OCI-LY7 (cell line): ENCODE measurements at regions not wholly inside any gene's neighbourhood (a gene's known extent, or its start where the extent isn't known, plus 50 kb on each side); places are given as distances from the start of the nearest gene placed in this dataset.

Experiments used
- BruUV-seq: library from RNA; stranded (reverse); fragments of 400-500 nt; replicated peaks from 2 replicates; lab custom pipeline; 2021; lab: Mats Ljungman, UMichigan
- CTCF ChIA-PET: fragments of 300-600 bp; sonication (Branson Sonifier 250); formaldehyde crosslinking; loops from one replicate; lab custom pipeline; 2022; ENCODE audit warnings: antibody characterized with exemption; ENCODE audit not compliant: unreplicated experiment; lab: Charles Lee
- POLR2A ChIA-PET: fragments of 300-600 bp; sonication (Branson Sonifier 250); formaldehyde crosslinking; loops from one replicate; lab custom pipeline; 2022; ENCODE audit warnings: antibody characterized with exemption; lab: Charles Lee
- DNase-seq: peaks from one replicate; pipeline ENCODE4 v3.0.0-alpha.2; 2015; ENCODE audit warnings: low spot score
- H2AFZ ChIP-seq: fragments of 200-600 bp; sonication (generic), shearing (Covaris generic); 2 replicates; pipeline ENCODE4 v1.6.1; 2014; ENCODE audit warnings: mild to moderate bottlenecking, antibody characterized with exemption, low read length, moderate library complexity
- H3K27ac ChIP-seq: fragments of 200-600 bp; sonication (generic); 2 replicates; pipeline ENCODE4 v1.5.1; 2014; ENCODE audit warnings: mixed run types, low read depth, mild to moderate bottlenecking, moderate library complexity, low read length, inconsistent platforms; ENCODE audit not compliant: poor library complexity, severe bottlenecking
- H3K36me3 ChIP-seq: fragments of 200-600 bp; sonication (generic); 2 replicates; pipeline ENCODE4 v1.6.1; 2014; ENCODE audit warnings: mild to moderate bottlenecking, antibody characterized with exemption, low read length, moderate library complexity, mixed read lengths; ENCODE audit not compliant: insufficient read depth
- H3K4me1 ChIP-seq: fragments of 200-600 bp; sonication (generic); 2 replicates; pipeline ENCODE4 v1.5.1; 2014; ENCODE audit warnings: mild to moderate bottlenecking, low read length; ENCODE audit not compliant: insufficient read depth, poor library complexity, severe bottlenecking
- H3K4me2 ChIP-seq: fragments of 200-600 bp; sonication (generic); 2 replicates; pipeline ENCODE4 v1.6.1; 2014; ENCODE audit warnings: mild to moderate bottlenecking, low read length
- H3K4me3 ChIP-seq: fragments of 200-600 bp; sonication (generic); 2 replicates; pipeline ENCODE4 v1.5.1; 2014; ENCODE audit warnings: mild to moderate bottlenecking, low read depth, low read length; ENCODE audit not compliant: poor library complexity, severe bottlenecking
- H3K79me2 ChIP-seq: fragments of 200-600 bp; sonication (generic); 2 replicates; pipeline ENCODE4 v1.6.1; 2016; ENCODE audit warnings: low read depth, mild to moderate bottlenecking, low read length, moderate library complexity, mixed read lengths; ENCODE audit not compliant: insufficient read depth
- H3K9me2 ChIP-seq: fragments of 200-600 bp; sonication (generic); 2 replicates; pipeline ENCODE4 v1.6.1; 2016; ENCODE audit warnings: mild to moderate bottlenecking, low read length, mixed read lengths; ENCODE audit not compliant: insufficient read depth
- H3K9me3 ChIP-seq: fragments of 200-600 bp; sonication (generic); 2 replicates; pipeline ENCODE4 v1.6.1; 2014; ENCODE audit warnings: mild to moderate bottlenecking, mixed run types, low read length, mixed read lengths
- H4K20me1 ChIP-seq: fragments of 200-600 bp; sonication (generic); 2 replicates; pipeline ENCODE4 v1.6.1; 2014; ENCODE audit warnings: mild to moderate bottlenecking, antibody characterized with exemption, low read length, moderate library complexity, mixed read lengths; ENCODE audit not compliant: insufficient read depth
- CTCF ChIP-seq: fragments of 200-600 bp; sonication (generic); conservative IDR thresholded peaks from 2 replicates; pipeline ENCODE4 v1.5.1; 2014; ENCODE audit warnings: mild to moderate bottlenecking, antibody characterized with exemption, low read length, moderate library complexity, mixed read lengths
- EZH2phosphoT487 ChIP-seq: fragments of 200-600 bp; sonication (generic); IDR thresholded peaks from 2 replicates; pipeline ENCODE4 v1.6.1; 2018; ENCODE audit warnings: low read depth, borderline replicate concordance, mild to moderate bottlenecking, mixed run types, antibody characterized with exemption, low read length, moderate library complexity, mixed read lengths
- intact Hi-C: fragments of 100-400 bp; cut with micrococcal nuclease; formaldehyde crosslinking; loops from one replicate; pipeline ENCODE4 v1.10.0; 2022; ENCODE audit not compliant: unreplicated experiment

- POLR2A ChIA-PET: no interaction called here
- Histone ChIP-seq H4K20me1 (no peaks in the 10 kb centered on the region), H3K9me3 (no peaks in the 10 kb centered on the region), H3K36me3 (no peaks in the 10 kb centered on the region), H3K4me3 (no peak overlapping the region), H3K79me2 (no peaks in the 10 kb centered on the region), H3K27ac (no peak overlapping the region), H3K9me2 (no peaks in the 10 kb centered on the region), H2AFZ (no peak overlapping the region), H3K4me2 (no peak overlapping the region), H3K4me1 (no peaks in the 10 kb centered on the region)
- DNase-seq: no peak
- TF ChIP-seq EZH2phosphoT487 (no peak), CTCF (no peak)
- intact Hi-C loops: no loop called here
- CTCF ChIA-PET: no interaction called here
- BruUV-seq: no TSS peak
Observed at GRCh38 chr3:106860182-106860581, 517.1 kb upstream of the CCDC54 start.

GRCh38 chr3:106862067-106862466, 515.2 kb upstream of the CCDC54 start:
- H3K4me2 ChIP-seq: no peak overlapping the region
- no TSS peak for BruUV-seq
- H3K9me3 ChIP-seq: no peaks in the 10 kb centered on the region
- H3K36me3 ChIP-seq: no peaks in the 10 kb centered on the region
- no peaks in the 10 kb centered on the region for H3K79me2 ChIP-seq
- DNase-seq: no peak
- H2AFZ ChIP-seq: no peak overlapping the region
- no peaks in the 10 kb centered on the region for H3K9me2 ChIP-seq
- H4K20me1 ChIP-seq: no peaks in the 10 kb centered on the region
- CTCF ChIA-PET: no interaction called here
- no peaks in the 10 kb centered on the region for H3K4me1 ChIP-seq
- no peak overlapping the region for H3K4me3 ChIP-seq
- TF ChIP-seq CTCF (no peak), EZH2phosphoT487 (no peak)
- no peak overlapping the region for H3K27ac ChIP-seq
- POLR2A ChIA-PET: interaction anchor here (0.6 to 0.9 kb wide), 2 partner anchors 12 to 1268 kb away, joined by 3 read pairs; no protein-coding TSS in a partner anchor
- intact Hi-C loops: no loop called here

GRCh38 chr3:106877627-106878026, 499.6 kb upstream of the CCDC54 start:
- H3K9me3 ChIP-seq: no peaks in the 10 kb centered on the region
- no peak overlapping the region for H3K27ac ChIP-seq
- TF ChIP-seq CTCF (no peak), EZH2phosphoT487 (no peak)
- no peak for DNase-seq
- no peak overlapping the region for H2AFZ ChIP-seq
- no peaks in the 10 kb centered on the region for H3K4me1 ChIP-seq
- BruUV-seq: no TSS peak
- H3K36me3 ChIP-seq: no peaks in the 10 kb centered on the region
- intact Hi-C loops: no loop called here
- ChIA-PET POLR2A (no interaction called here), CTCF (no interaction called here)
- no peaks in the 10 kb centered on the region for H4K20me1 ChIP-seq
- no peaks in the 10 kb centered on the region for H3K79me2 ChIP-seq
- H3K4me3 ChIP-seq: no peak overlapping the region
- H3K4me2 ChIP-seq: no peak overlapping the region
- H3K9me2 ChIP-seq: no peaks in the 10 kb centered on the region
